ENCODE measurements at regions not wholly inside any gene's neighbourhood (a gene's known extent, or its start where the extent isn't known, plus 50 kb on each side); places are given as distances from the start of the nearest gene placed in this dataset.

DNA sequence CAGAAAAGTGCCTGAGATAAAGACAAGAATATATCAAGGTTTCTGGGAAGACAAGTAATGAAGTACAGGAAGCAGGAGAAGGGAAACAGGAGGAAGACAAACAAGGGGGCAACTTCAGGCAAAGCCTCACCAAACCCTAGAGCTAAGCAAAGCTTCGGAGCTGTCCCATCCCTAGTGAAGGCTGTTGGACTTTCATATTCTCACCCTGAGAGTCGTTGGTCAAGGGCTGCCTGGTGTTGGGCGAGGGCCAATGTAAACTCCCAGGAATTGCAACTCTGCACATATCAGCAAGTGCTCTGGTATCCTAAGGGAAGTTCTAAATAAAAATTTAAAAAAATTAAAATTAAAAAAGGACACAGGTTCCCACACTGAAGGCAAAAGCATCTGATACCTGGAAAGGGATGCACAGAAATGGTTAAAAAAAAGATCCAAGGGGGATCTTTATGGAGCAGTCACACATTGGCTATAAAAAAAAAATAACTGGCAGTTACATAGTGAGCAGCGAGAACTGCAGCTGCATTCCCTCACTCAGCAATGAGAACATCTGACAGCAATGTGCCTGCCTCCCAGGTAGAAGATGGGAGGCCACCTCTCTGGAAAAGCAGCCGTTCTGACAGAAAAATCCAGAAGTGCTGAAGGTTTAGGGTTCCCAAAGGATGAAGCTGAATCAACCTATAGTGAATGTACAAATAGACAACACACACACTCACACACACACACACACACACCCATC, 304.7 kb downstream of the WDR11 start:
- TF ChIP-seq, protein P1, sequence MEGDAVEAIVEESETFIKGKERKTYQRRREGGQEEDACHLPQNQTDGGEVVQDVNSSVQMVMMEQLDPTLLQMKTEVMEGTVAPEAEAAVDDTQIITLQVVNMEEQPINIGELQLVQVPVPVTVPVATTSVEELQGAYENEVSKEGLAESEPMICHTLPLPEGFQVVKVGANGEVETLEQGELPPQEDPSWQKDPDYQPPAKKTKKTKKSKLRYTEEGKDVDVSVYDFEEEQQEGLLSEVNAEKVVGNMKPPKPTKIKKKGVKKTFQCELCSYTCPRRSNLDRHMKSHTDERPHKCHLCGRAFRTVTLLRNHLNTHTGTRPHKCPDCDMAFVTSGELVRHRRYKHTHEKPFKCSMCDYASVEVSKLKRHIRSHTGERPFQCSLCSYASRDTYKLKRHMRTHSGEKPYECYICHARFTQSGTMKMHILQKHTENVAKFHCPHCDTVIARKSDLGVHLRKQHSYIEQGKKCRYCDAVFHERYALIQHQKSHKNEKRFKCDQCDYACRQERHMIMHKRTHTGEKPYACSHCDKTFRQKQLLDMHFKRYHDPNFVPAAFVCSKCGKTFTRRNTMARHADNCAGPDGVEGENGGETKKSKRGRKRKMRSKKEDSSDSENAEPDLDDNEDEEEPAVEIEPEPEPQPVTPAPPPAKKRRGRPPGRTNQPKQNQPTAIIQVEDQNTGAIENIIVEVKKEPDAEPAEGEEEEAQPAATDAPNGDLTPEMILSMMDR (IDR thresholded peaks at IDR 0.05; ENCODE audit: low read depth, low read length), result no peak
- H3K4me3 ChIP-seq (ENCODE audit: low read depth, low read length), result no peak overlapping the region
- ChIA-PET CTCF (no interaction called here), POLR2A (no interaction called here)
- no peak overlapping the region for H3K27ac ChIP-seq (ENCODE audit: low read depth, low read length)
- no peak for DNase-seq (ENCODE audit: low read depth, low spot score)
- peaks cover 8% of the 10 kb centered on the region for H3K9me3 ChIP-seq (ENCODE audit: control insufficient read depth, insufficient read depth, low read length)
- no peaks in the 10 kb centered on the region for H3K27me3 ChIP-seq (ENCODE audit: control insufficient read depth, insufficient read depth, low read length)

- CTCF ChIA-PET, result no interaction called here
- POLR2A ChIA-PET, result no interaction called here
- TF ChIP-seq, protein P1 (IDR thresholded peaks at IDR 0.05; ENCODE audit: low read depth, low read length), result no peak
- no peak for DNase-seq (ENCODE audit: low read depth, low spot score)
- Histone ChIP-seq H3K9me3 (ENCODE audit: control insufficient read depth, insufficient read depth, low read length) (peaks cover 10% of the 10 kb centered on the region), H3K4me3 (ENCODE audit: low read depth, low read length) (no peak overlapping the region), H3K27ac (ENCODE audit: low read depth, low read length) (no peak overlapping the region), H3K27me3 (ENCODE audit: control insufficient read depth, insufficient read depth, low read length) (no peaks in the 10 kb centered on the region)
These were observed 306.8 kb downstream of the WDR11 start for GRCh38 chr10:121157998-121158397.

- Histone ChIP-seq H3K9me3 (ENCODE audit: control insufficient read depth, insufficient read depth, low read length) (peaks cover 10% of the 10 kb centered on the region), H3K27me3 (ENCODE audit: control insufficient read depth, insufficient read depth, low read length) (no peaks in the 10 kb centered on the region), H3K4me3 (ENCODE audit: low read depth, low read length) (no peak overlapping the region), H3K27ac (ENCODE audit: low read depth, low read length) (no peak overlapping the region)
- ChIA-PET POLR2A (no interaction called here), CTCF (no interaction called here)
- no peak for DNase-seq (ENCODE audit: low read depth, low spot score)
- TF ChIP-seq, protein P1 (IDR thresholded peaks at IDR 0.05; ENCODE audit: low read depth, low read length), result no peak
These were observed 307.9 kb downstream of the WDR11 start for GRCh38 chr10:121158988-121159579.

DNA sequence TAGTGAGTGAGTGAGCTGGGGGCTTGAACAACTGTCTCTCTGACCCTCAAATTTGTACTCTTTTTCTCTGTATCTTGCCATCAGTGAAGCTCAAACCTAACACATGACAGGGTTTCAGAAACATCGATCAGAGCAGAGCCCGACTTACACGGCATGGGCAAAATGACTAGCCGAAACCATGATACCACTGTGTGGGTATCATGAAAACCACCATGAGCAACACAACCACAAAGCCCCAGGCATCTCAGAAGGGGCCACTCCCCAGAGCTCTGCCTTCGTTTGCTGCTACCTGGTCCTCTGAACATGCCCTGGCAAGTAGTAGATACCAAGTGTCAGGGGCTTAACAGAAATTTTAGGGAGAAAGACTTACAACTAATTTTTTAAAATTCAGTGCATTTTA, 308.5 kb downstream of the WDR11 start:
- ChIA-PET CTCF (no interaction called here), POLR2A (no interaction called here)
- no peak overlapping the region for H3K4me3 ChIP-seq (ENCODE audit: low read depth, low read length)
- DNase-seq (ENCODE audit: low read depth, low spot score), result no peak
- no peaks in the 10 kb centered on the region for H3K27me3 ChIP-seq (ENCODE audit: control insufficient read depth, insufficient read depth, low read length)
- no peak overlapping the region for H3K27ac ChIP-seq (ENCODE audit: low read depth, low read length)
- H3K9me3 ChIP-seq (ENCODE audit: control insufficient read depth, insufficient read depth, low read length), result peaks cover 10% of the 10 kb centered on the region
- TF ChIP-seq, protein P1 (IDR thresholded peaks at IDR 0.05; ENCODE audit: low read depth, low read length), result no peak

- TF ChIP-seq, protein P1 (IDR thresholded peaks at IDR 0.05; ENCODE audit: low read depth, low read length), result no peak
These were observed 314.1 kb downstream of the WDR11 start for GRCh38 chr10:121165276-121165675.

More at GRCh38 chr10:121165276-121165675, 314.1 kb downstream of the WDR11 start:
- Histone ChIP-seq H3K4me3 (ENCODE audit: low read depth, low read length) (no peak overlapping the region), H3K9me3 (ENCODE audit: control insufficient read depth, insufficient read depth, low read length) (peaks cover 19% of the 10 kb centered on the region; the same call in 1 of the 2 replicates), H3K27ac (ENCODE audit: low read depth, low read length) (no peak overlapping the region), H3K27me3 (ENCODE audit: control insufficient read depth, insufficient read depth, low read length) (no peaks in the 10 kb centered on the region)
- ChIA-PET CTCF (no interaction called here), POLR2A (no interaction called here)
- DNase-seq (ENCODE audit: low read depth, low spot score), result no peak
